ENCODE measurements at regions not wholly inside any gene's neighbourhood (a gene's known extent, or its start where the extent isn't known, plus 50 kb on each side); places are given as distances from the start of the nearest gene placed in this dataset.

- DNase-seq: no peak
These were observed 525.3 kb upstream of the NOVA1 start for GRCh38 chr14:27123162-27123561.

- DNase-seq: no peak
These were observed 530.0 kb upstream of the NOVA1 start for GRCh38 chr14:27127838-27128237.

GRCh38 chr14:27134200-27134599 lies 536.4 kb upstream of the NOVA1 start:
- DNase-seq: no peak

- DNase-seq: no peak
These were observed 547.3 kb upstream of the NOVA1 start for GRCh38 chr14:27145170-27145569.

GRCh38 chr14:27148143-27148542 lies 550.3 kb upstream of the NOVA1 start:
- DNase-seq: no peak

- no peak for DNase-seq
These were observed 566.3 kb upstream of the NOVA1 start for GRCh38 chr14:27164139-27164538.

GRCh38 chr14:27175489-27175888 lies 577.7 kb upstream of the NOVA1 start:
- no peak for DNase-seq

- no peak for DNase-seq
These were observed 583.5 kb upstream of the NOVA1 start for GRCh38 chr14:27181333-27181732.

- DNase-seq: no peak
These were observed 586.6 kb upstream of the NOVA1 start for GRCh38 chr14:27184427-27184826.

GRCh38 chr14:27186048-27186447 lies 588.2 kb upstream of the NOVA1 start:
- no peak for DNase-seq

GRCh38 chr14:27187136-27187535 lies 589.3 kb upstream of the NOVA1 start:
- no peak for DNase-seq

GRCh38 chr14:27190296-27190695 lies 592.5 kb upstream of the NOVA1 start:
- no peak for DNase-seq

GRCh38 chr14:27199272-27199671 lies 601.4 kb upstream of the NOVA1 start:
- DNase-seq: no peak

GRCh38 chr14:27205036-27205435 lies 607.2 kb upstream of the NOVA1 start:
- DNase-seq: no peak

GRCh38 chr14:27211741-27212140 lies 613.9 kb upstream of the NOVA1 start:
- DNase-seq: no peak

GRCh38 chr14:27222671-27223070 lies 624.8 kb upstream of the NOVA1 start:
- no peak for DNase-seq

- DNase-seq: no peak
These were observed 626.1 kb upstream of the NOVA1 start for GRCh38 chr14:27223906-27224305.

- DNase-seq: no peak
These were observed 630.2 kb upstream of the NOVA1 start for GRCh38 chr14:27228053-27228452.

- no peak for DNase-seq
These were observed 636.5 kb upstream of the NOVA1 start for GRCh38 chr14:27234331-27234730.

- no peak for DNase-seq
These were observed 638.8 kb upstream of the NOVA1 start for GRCh38 chr14:27236601-27237000.

GRCh38 chr14:27242874-27243273 lies 645.0 kb upstream of the NOVA1 start:
- DNase-seq: no peak

- no peak for DNase-seq
These were observed 645.5 kb upstream of the NOVA1 start for GRCh38 chr14:27243365-27243764.

- no peak for DNase-seq
These were observed 648.1 kb upstream of the NOVA1 start for GRCh38 chr14:27245947-27246346.

- DNase-seq: no peak
These were observed 656.1 kb upstream of the NOVA1 start for GRCh38 chr14:27253966-27254365.

- no peak for DNase-seq
These were observed 659.0 kb upstream of the NOVA1 start for GRCh38 chr14:27256805-27257204.

GRCh38 chr14:27267876-27268275 lies 670.0 kb upstream of the NOVA1 start:
- DNase-seq: no peak
